ENCODE measurements at regions not wholly inside any gene's neighbourhood (a gene's known extent, or its start where the extent isn't known, plus 50 kb on each side); places are given as distances from the start of the nearest gene placed in this dataset.

DNA sequence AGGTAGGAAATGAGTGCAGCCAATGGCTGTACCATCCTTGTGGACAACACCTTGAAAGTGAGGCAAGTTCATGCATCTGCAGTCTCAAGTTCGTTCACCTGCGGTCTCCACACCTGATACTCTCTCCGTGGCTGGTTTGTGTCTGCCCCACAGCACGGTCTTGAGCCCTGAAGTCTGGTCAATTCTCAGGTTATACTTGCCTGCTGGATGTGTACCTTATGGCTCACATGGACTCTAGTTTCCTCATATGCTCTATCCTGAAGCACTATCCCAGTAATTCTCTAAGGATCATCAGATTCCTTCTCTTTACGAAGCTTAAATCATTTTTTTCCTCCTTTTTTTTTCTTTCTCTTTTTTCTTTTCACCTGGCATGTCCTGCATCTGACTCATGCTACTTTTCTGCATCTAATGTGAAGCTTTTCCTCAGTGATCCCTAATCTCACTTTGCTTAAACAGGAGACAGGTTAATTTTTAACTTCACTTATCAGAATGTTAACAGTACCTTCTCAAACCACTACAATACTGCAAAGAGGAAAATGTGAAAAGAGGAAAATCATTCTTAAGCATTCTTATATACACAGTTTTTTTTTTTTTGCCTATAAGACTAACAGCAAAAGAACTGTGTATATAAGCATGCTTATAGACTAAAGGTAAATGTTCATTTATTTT lies 511.2 kb downstream of the SOX11 start:
- Histone ChIP-seq H3K27ac (no peak overlapping the region), H3K36me3 (no peaks in the 10 kb centered on the region), H3K9me3 (peaks cover 4% of the 10 kb centered on the region), H3K27me3 (no peaks in the 10 kb centered on the region), H3K4me1 (no peaks in the 10 kb centered on the region), H3K4me3 (no peak overlapping the region)
- WGBS = 74% methylated on average over 5 of the region's 5 CpGs
- DNase-seq (ENCODE audit: low spot score in 2 of 2) = no peak
- TF ChIP-seq, protein P1, sequence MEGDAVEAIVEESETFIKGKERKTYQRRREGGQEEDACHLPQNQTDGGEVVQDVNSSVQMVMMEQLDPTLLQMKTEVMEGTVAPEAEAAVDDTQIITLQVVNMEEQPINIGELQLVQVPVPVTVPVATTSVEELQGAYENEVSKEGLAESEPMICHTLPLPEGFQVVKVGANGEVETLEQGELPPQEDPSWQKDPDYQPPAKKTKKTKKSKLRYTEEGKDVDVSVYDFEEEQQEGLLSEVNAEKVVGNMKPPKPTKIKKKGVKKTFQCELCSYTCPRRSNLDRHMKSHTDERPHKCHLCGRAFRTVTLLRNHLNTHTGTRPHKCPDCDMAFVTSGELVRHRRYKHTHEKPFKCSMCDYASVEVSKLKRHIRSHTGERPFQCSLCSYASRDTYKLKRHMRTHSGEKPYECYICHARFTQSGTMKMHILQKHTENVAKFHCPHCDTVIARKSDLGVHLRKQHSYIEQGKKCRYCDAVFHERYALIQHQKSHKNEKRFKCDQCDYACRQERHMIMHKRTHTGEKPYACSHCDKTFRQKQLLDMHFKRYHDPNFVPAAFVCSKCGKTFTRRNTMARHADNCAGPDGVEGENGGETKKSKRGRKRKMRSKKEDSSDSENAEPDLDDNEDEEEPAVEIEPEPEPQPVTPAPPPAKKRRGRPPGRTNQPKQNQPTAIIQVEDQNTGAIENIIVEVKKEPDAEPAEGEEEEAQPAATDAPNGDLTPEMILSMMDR (IDR thresholded peaks at IDR 0.05) = no peak

DNA sequence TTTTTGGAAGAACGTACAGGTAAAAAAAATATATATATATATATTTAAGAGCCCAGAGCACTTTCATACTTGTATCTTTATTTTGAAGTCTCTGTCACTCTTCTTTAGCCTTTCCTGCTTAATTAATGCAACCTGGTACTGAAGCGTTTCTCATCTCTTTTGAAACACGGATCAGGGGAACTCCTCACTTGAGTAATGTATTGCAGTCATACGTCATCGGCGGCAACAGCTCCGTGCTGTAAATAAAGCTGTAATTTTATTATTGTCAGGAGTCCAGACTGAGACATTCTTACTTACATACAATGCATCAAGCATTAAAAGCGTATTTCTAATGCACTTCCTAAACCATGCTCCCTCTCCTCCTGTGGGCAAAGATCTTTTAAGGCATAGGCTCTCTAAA lies 514.7 kb downstream of the SOX11 start:
- H3K27ac ChIP-seq = no peak overlapping the region
- 35% methylated on average over 8 of the region's 8 CpGs for WGBS
- H3K4me1 ChIP-seq = no peaks in the 10 kb centered on the region
- H3K36me3 ChIP-seq = no peaks in the 10 kb centered on the region
- no peaks in the 10 kb centered on the region for H3K27me3 ChIP-seq
- TF ChIP-seq POLR2AphosphoS5 (IDR thresholded peaks at IDR 0.05) (no peak), POLR2A (IDR thresholded peaks at IDR 0.05) (no peak), EP300 (IDR thresholded peaks at IDR 0.05) (no peak)
- TF ChIP-seq, protein P1 (IDR thresholded peaks at IDR 0.05) = no peak
- H3K4me3 ChIP-seq = no peak overlapping the region
- H3K9me3 ChIP-seq = no peaks in the 10 kb centered on the region
- no peak for DNase-seq (ENCODE audit: low spot score in 2 of 2)

DNA sequence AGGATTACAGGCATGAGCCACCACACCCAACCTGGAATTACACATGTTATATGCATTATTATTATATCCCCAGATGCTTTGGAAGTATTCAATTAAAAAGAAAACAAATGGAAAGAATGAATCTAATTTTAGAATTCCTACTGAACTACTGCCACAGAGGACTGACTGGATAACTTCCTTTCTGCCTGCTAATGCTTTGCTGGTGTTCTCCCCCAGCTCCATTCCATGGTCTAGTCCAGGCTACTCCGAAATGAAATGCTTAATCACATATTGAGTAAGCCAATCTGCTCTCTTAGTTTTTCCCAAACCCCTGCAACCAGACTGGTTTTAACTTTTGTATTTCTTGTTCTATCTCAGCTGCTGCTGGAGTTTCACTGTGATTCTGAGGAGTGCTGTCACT lies 519.1 kb downstream of the SOX11 start:
- no peak for DNase-seq (ENCODE audit: low spot score in 2 of 2)
- H3K27me3 ChIP-seq = no peaks in the 10 kb centered on the region
- no peak for TF ChIP-seq POLR2AphosphoS5 (IDR thresholded peaks at IDR 0.05)
- TF ChIP-seq, protein P1 (IDR thresholded peaks at IDR 0.05) = no peak
- no peak for TF ChIP-seq POLR2A (IDR thresholded peaks at IDR 0.05)
- TF ChIP-seq EP300 (IDR thresholded peaks at IDR 0.05) = no peak
- no peak overlapping the region for H3K27ac ChIP-seq
- H3K9me3 ChIP-seq = no peaks in the 10 kb centered on the region
- no peaks in the 10 kb centered on the region for H3K36me3 ChIP-seq
- H3K4me1 ChIP-seq = no peaks in the 10 kb centered on the region
- 67% methylated on average over 1 of the region's 1 CpG for WGBS
- no peak overlapping the region for H3K4me3 ChIP-seq

DNA sequence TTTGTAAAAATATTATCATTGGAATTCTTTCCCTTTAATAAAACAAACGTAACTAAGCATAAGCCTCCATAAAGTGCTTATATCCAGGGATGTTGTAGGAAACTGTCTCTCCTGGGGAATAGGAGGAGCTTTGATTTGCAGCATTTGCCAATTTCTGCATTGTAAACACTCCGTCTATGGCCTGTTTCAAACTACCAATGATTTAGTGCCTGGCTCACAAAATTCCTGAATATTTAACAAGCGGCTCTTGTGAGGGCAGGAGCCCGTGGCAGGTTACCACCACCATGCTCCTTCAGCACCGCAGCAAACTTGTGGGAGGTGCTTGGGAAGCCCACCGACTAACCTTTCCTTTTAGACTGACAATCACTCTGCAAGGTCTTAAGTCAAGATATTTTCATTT lies 520.3 kb downstream of the SOX11 start:
- H3K4me1 ChIP-seq = no peaks in the 10 kb centered on the region
- WGBS = 28% methylated on average over 6 of the region's 6 CpGs
- no peak overlapping the region for H3K4me3 ChIP-seq
- H3K27ac ChIP-seq = no peak overlapping the region
- no peak for DNase-seq (ENCODE audit: low spot score in 2 of 2)
- no peaks in the 10 kb centered on the region for H3K36me3 ChIP-seq
- no peaks in the 10 kb centered on the region for H3K27me3 ChIP-seq
- no peaks in the 10 kb centered on the region for H3K9me3 ChIP-seq
- TF ChIP-seq EP300 (IDR thresholded peaks at IDR 0.05) (no peak), POLR2AphosphoS5 (IDR thresholded peaks at IDR 0.05) (no peak), POLR2A (IDR thresholded peaks at IDR 0.05) (no peak)
- TF ChIP-seq, protein P1 (IDR thresholded peaks at IDR 0.05) = no peak

DNA sequence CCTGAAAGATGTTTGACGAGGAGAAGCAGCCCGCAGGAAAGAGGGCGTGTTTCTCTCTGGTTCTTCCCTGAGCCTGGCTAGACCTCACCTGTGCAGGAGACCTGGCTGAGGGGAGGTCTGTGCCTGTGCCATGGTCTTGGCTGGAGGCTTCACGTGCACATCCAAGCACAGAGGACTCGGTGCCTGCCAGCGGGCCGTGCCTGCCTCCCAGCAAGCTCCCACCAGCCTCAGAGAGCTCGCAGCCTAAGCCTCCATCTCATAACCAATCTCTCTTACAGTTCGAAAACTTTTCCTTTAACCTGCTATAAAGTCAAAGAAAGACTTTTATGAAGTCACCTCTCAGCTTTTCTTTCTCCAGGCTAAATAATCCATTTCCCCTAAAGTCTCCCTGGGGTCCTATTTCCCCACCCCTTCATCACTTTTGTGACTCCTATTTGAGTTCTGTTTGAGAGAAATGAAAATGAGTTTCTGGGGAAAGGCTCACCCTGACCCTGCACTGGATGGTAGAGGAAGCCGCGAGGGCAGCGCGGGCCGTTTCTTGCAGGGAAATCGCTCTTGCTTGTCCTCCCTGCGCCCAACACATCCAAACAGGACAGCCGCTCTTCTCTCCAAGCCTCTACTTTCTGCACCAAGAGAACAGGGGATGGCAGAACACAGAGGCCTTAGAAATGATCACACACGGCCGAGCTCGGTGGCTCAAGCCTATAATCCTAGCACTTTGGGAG lies 521.0 kb downstream of the SOX11 start:
- 80% methylated on average over 20 of the region's 20 CpGs for WGBS

More for the DNA sequence above, 521.0 kb downstream of the SOX11 start:
- no peaks in the 10 kb centered on the region for H3K4me1 ChIP-seq
- no peak for DNase-seq (ENCODE audit: low spot score in 2 of 2)
- no peaks in the 10 kb centered on the region for H3K27me3 ChIP-seq
- H3K36me3 ChIP-seq = no peaks in the 10 kb centered on the region
- TF ChIP-seq POLR2A (IDR thresholded peaks at IDR 0.05) = no peak
- TF ChIP-seq POLR2AphosphoS5 (IDR thresholded peaks at IDR 0.05) = no peak
- TF ChIP-seq, protein P1 (IDR thresholded peaks at IDR 0.05) = no peak
- no peak for TF ChIP-seq EP300 (IDR thresholded peaks at IDR 0.05)
- H3K27ac ChIP-seq = no peak overlapping the region
- H3K4me3 ChIP-seq = no peak overlapping the region
- no peaks in the 10 kb centered on the region for H3K9me3 ChIP-seq
